Small intestine (tissue), 7 donors: ENCODE measurements at regions not wholly inside any gene's neighbourhood (a gene's known extent, or its start where the extent isn't known, plus 50 kb on each side); places are given as distances from the start of the nearest gene placed in this dataset.

Experiments used
- DNase-seq, 2 donors: peaks; one replicate each; pipeline versions ENCODE4 v3.0.0 to v3.0.0-alpha.2; 2013
- FAIRE-seq: peaks from 2 replicates; lab custom pipeline; 2012; peaks lifted over from hg19 to GRCh38; lab: Jason Lieb, UNC
- H3K27ac ChIP-seq, 3 donors: one replicate each; pipeline ENCODE4 v1.5.1; 2013; ENCODE audit warnings: low read length in 2 of 3, mild to moderate bottlenecking in 2 of 3, control low read depth in 1 of 3, inconsistent platforms in 1 of 3, low read depth in 1 of 3, moderate library complexity in 1 of 3
- H3K27me3 ChIP-seq, 3 donors: one replicate each; pipeline ENCODE4 v1.6.1; 2013; ENCODE audit warnings: low read length in 3 of 3, inconsistent platforms in 1 of 3; ENCODE audit not compliant: control insufficient read depth in 3 of 3, insufficient read depth in 3 of 3
- H3K36me3 ChIP-seq, 3 donors: one replicate each; pipeline ENCODE4 v1.6.1; 2013; ENCODE audit warnings: low read length in 3 of 3, inconsistent platforms in 1 of 3, low read depth in 1 of 3, mild to moderate bottlenecking in 1 of 3, moderate library complexity in 1 of 3; ENCODE audit not compliant: control insufficient read depth in 3 of 3, insufficient read depth in 2 of 3
- H3K4me1 ChIP-seq, 3 donors: one replicate each; pipeline ENCODE4 v1.6.1; 2013; ENCODE audit warnings: low read length in 2 of 3, inconsistent platforms in 1 of 3, low read depth in 1 of 3, mild to moderate bottlenecking in 1 of 3, moderate library complexity in 1 of 3; ENCODE audit not compliant: control insufficient read depth in 3 of 3, insufficient read depth in 2 of 3
- H3K4me3 ChIP-seq, 3 donors: one replicate each; pipeline ENCODE4 v1.5.1; 2013; ENCODE audit warnings: low read length in 3 of 3, control low read depth in 1 of 3, inconsistent platforms in 1 of 3, low read depth in 1 of 3, mild to moderate bottlenecking in 1 of 3, moderate library complexity in 1 of 3
- H3K9me3 ChIP-seq, 2 donors: one replicate each; pipeline ENCODE4 v1.6.1; 2013; ENCODE audit warnings: low read depth in 1 of 2, low read length in 1 of 2; ENCODE audit not compliant: control insufficient read depth in 2 of 2, insufficient read depth in 1 of 2
- WGBS, 3 donors: extraction: QIAGEN DNeasy Blood & Tissue Kit; methylation state at CpG; one replicate each; pipeline ENCODE4 v1.1.7; 2013; 5-methylcytosine and 5-hydroxymethylcytosine counted together
- donor health status: healthy with polysubstance abuse.
- donor health status: control.
- donor health status: control.
- donor health status: Bipolar disorder and iron deficiency.
- donor health status: healthy.

DNA sequence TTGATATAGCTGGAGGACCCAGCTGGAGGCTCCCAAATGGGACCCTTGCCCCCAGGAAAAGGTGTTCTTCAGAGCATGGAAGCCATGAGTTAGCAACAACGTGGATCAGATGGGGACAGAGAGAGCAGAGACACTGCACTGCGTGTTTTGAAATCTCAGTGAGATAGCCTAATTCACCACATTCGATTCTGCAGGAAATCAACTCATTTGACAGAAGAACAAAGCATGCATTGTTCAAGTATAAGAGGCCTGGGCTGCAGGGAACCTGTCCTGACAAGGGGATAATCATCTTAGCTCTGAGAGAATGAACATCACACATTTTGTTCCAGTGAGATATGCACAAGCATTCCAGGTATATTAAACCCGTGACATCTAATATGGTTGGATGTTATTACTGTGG lies 450.2 kb downstream of the CDH26 start:
- DNase-seq (no peak), FAIRE-seq (no peak)
- 51 to 68% (median 54%) methylated on average over 4 of the region's 4 CpGs for WGBS, 3 donors
- Histone ChIP-seq H3K9me3 (peaks cover 0 to 7% of the 10 kb centered on the region in 2 donors), H3K36me3 (no peaks in the 10 kb centered on the region), H3K4me1 (no peaks in the 10 kb centered on the region), H3K27me3 (no peaks in the 10 kb centered on the region), H3K4me3 (no peak overlapping the region), H3K27ac (no peak overlapping the region)

GRCh38 chr20:60410618-60411264 lies 452.5 kb downstream of the CDH26 start:
- 70 to 85% (median 73%) methylated on average over 7 of the region's 7 CpGs for WGBS, 3 donors
- no peak overlapping the region for H3K4me3 ChIP-seq
- no peak for FAIRE-seq

GRCh38 chr20:60411813-60412212 lies 453.6 kb downstream of the CDH26 start:
- no peak for DNase-seq
- peaks cover 0 to 7% of the 10 kb centered on the region in 2 donors for H3K9me3 ChIP-seq
- no peak overlapping the region for H3K27ac ChIP-seq
- no peaks in the 10 kb centered on the region for H3K36me3 ChIP-seq
- no peak overlapping the region for H3K4me3 ChIP-seq
- H3K27me3 ChIP-seq, result no peaks in the 10 kb centered on the region
- WGBS, 3 donors, result 87 to 92% (median 90%) methylated on average over 8 of the region's 8 CpGs
- no peaks in the 10 kb centered on the region for H3K4me1 ChIP-seq
- FAIRE-seq, result no peak

More at GRCh38 chr20:60410618-60411264, 452.5 kb downstream of the CDH26 start:
- H3K27me3 ChIP-seq, result no peaks in the 10 kb centered on the region
- DNase-seq, result no peak
- H3K27ac ChIP-seq, result no peak overlapping the region
- H3K9me3 ChIP-seq, result peaks cover 0 to 7% of the 10 kb centered on the region in 2 donors
- H3K36me3 ChIP-seq, result no peaks in the 10 kb centered on the region
- H3K4me1 ChIP-seq, result no peaks in the 10 kb centered on the region

GRCh38 chr20:60420676-60421229 lies 462.5 kb downstream of the CDH26 start:
- 71 to 73% (median 72%) methylated on average over 5 of the region's 5 CpGs for WGBS, 3 donors
- FAIRE-seq (no peak), DNase-seq (no peak)
- Histone ChIP-seq H3K27me3 (peaks cover 0 to 2% (median 0%) of the 10 kb centered on the region in 3 donors), H3K4me1 (no peaks in the 10 kb centered on the region), H3K9me3 (no peaks in the 10 kb centered on the region), H3K4me3 (no peak overlapping the region), H3K27ac (no peak overlapping the region), H3K36me3 (no peaks in the 10 kb centered on the region)

- no peak overlapping the region for H3K27ac ChIP-seq
- no peak overlapping the region for H3K4me3 ChIP-seq
- H3K9me3 ChIP-seq, result no peaks in the 10 kb centered on the region
- FAIRE-seq, result no peak
- 89 to 92% (median 89%) methylated on average over 7 of the region's 7 CpGs for WGBS, 3 donors
- peaks cover 0 to 2% (median 0%) of the 10 kb centered on the region in 3 donors for H3K27me3 ChIP-seq
- no peak for DNase-seq
- H3K36me3 ChIP-seq, result no peaks in the 10 kb centered on the region
- H3K4me1 ChIP-seq, result no peaks in the 10 kb centered on the region
These were observed 464.6 kb downstream of the CDH26 start for GRCh38 chr20:60422848-60423247.

GRCh38 chr20:60424267-60424902 lies 466.2 kb downstream of the CDH26 start:
- DNase-seq (no peak), FAIRE-seq (no peak)
- H3K27me3 ChIP-seq, result no peaks in the 10 kb centered on the region
- no peaks in the 10 kb centered on the region for H3K36me3 ChIP-seq
- WGBS, 3 donors, result 54 to 58% (median 58%) methylated on average over 4 of the region's 4 CpGs
- H3K27ac ChIP-seq, result no peak overlapping the region
- no peak overlapping the region for H3K4me3 ChIP-seq
- H3K4me1 ChIP-seq, result no peaks in the 10 kb centered on the region
- H3K9me3 ChIP-seq, result no peaks in the 10 kb centered on the region

DNA sequence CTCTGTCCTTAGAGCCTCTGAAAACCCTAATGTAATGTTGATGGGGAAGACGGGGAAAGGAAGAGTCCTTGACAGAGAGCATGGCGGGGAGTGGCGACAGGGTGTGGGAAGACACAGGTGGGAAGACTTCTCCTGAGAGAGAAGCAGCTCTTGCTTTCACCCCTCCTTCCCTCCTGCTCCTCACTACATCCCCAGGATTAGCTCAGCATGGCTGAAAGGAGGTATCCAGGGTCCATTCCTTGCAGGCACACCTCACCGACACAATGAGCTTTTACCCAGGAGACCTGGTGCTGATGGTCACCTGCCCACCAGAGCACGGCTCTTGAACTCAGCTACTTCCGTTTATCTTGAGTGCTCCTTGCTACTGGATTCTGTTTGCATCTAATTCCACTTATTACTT lies 469.3 kb downstream of the CDH26 start:
- FAIRE-seq, result no peak
- H3K4me3 ChIP-seq, result no peak overlapping the region
- WGBS, 3 donors, result 84 to 91% (median 89%) methylated on average over 6 of the region's 6 CpGs
- H3K9me3 ChIP-seq, result no peaks in the 10 kb centered on the region
- no peak overlapping the region for H3K27ac ChIP-seq
- H3K36me3 ChIP-seq, result no peaks in the 10 kb centered on the region
- no peak for DNase-seq
- no peaks in the 10 kb centered on the region for H3K4me1 ChIP-seq
- H3K27me3 ChIP-seq, result no peaks in the 10 kb centered on the region

DNA sequence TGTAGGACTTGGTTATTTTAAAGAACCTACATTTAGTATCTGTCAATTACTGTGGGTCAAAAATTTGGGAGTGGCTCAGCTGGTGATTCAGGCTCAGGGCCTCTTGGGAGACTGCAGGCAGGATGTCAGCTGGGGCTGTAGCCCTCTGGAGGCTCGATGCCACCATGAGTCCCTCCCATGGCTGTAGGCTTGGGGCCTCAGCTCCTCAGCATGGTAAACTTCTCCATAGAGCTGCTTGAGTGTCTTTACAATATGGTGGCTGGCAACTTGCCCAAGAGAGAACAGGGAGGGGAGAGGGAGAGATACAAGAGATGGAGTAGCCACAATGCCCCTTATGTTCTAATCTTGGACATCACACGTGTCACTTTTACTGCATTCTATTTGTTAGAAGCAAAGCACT lies 470.4 kb downstream of the CDH26 start:
- Histone ChIP-seq H3K9me3 (no peaks in the 10 kb centered on the region), H3K36me3 (no peaks in the 10 kb centered on the region), H3K27ac (no peak overlapping the region), H3K4me1 (no peaks in the 10 kb centered on the region), H3K27me3 (no peaks in the 10 kb centered on the region), H3K4me3 (no peak overlapping the region)
- DNase-seq (no peak), FAIRE-seq (no peak)
- WGBS, 3 donors, result 47 to 61% (median 54%) methylated on average over 2 of the region's 2 CpGs
